MM.1S (cell line): ENCODE measurements at regions not wholly inside any gene's neighbourhood (a gene's known extent, or its start where the extent isn't known, plus 50 kb on each side); places are given as distances from the start of the nearest gene placed in this dataset.

Experiments
- DNase-seq: peaks from one replicate; pipeline ENCODE4 v3.0.0-alpha.2; 2015
- H2AFZ ChIP-seq: fragments of 300-600 bp; sonication (generic); 2 replicates; pipeline ENCODE4 v1.6.0; 2016; ENCODE audit warnings: antibody characterized with exemption, low read length
- H3F3A ChIP-seq: fragments of 300-600 bp; sonication (generic); 2 replicates; pipeline ENCODE4 v1.6.1; 2016; ENCODE audit warnings: mild to moderate bottlenecking, antibody characterized with exemption, low read length, moderate library complexity, mixed read lengths; ENCODE audit not compliant: insufficient read depth
- H3K27ac ChIP-seq: fragments of 300-600 bp; sonication (generic); 2 replicates; pipeline ENCODE4 v1.5.1; 2016; ENCODE audit warnings: mild to moderate bottlenecking, low read length
- H3K27me3 ChIP-seq: fragments of 300-600 bp; sonication (generic); replicated peaks from 2 replicates; pipeline ENCODE4 v1.6.0; 2016; ENCODE audit warnings: low read length; ENCODE audit not compliant: insufficient read depth
- H3K36me3 ChIP-seq: fragments of 300-600 bp; sonication (generic); replicated peaks from 2 replicates; pipeline ENCODE4 v1.6.1; 2016; ENCODE audit warnings: mild to moderate bottlenecking, low read length, mixed read lengths; ENCODE audit not compliant: insufficient read depth
- H3K4me1 ChIP-seq: fragments of 300-600 bp; sonication (generic); 2 replicates; pipeline ENCODE4 v1.6.1; 2016; ENCODE audit warnings: low read length, mixed read lengths
- H3K4me2 ChIP-seq: fragments of 300-600 bp; sonication (generic); 2 replicates; pipeline ENCODE4 v1.6.0; 2016; ENCODE audit warnings: low read depth, low read length
- H3K4me3 ChIP-seq: fragments of 300-600 bp; sonication (generic); 2 replicates; pipeline ENCODE4 v1.5.1; 2016; ENCODE audit warnings: low read length, mixed read lengths
- H3K79me2 ChIP-seq: fragments of 300-600 bp; sonication (generic); 2 replicates; pipeline ENCODE4 v1.6.1; 2016; ENCODE audit warnings: mixed run types, low read length, mixed read lengths
- H3K9ac ChIP-seq: fragments of 300-600 bp; sonication (generic); 2 replicates; pipeline ENCODE4 v1.6.1; 2016; ENCODE audit warnings: low read length, mixed read lengths
- H3K9me2 ChIP-seq: fragments of 300-600 bp; sonication (generic); replicated peaks from 2 replicates; pipeline ENCODE4 v1.6.1; 2016; ENCODE audit warnings: mild to moderate bottlenecking, low read length, mixed read lengths; ENCODE audit not compliant: insufficient read depth
- H3K9me3 ChIP-seq: fragments of 300-600 bp; sonication (generic); replicated peaks from 2 replicates; pipeline ENCODE4 v1.6.1; 2016; ENCODE audit warnings: mild to moderate bottlenecking, low read length, mixed read lengths; ENCODE audit not compliant: insufficient read depth
- H4K20me1 ChIP-seq: fragments of 300-600 bp; sonication (generic); 2 replicates; pipeline ENCODE4 v1.6.1; 2016; ENCODE audit warnings: mild to moderate bottlenecking, low read length, moderate library complexity, mixed read lengths; ENCODE audit not compliant: insufficient read depth
- CTCF ChIP-seq: fragments of 300-600 bp; sonication (generic); IDR thresholded peaks from 2 replicates; pipeline ENCODE4 v1.5.1; 2016; ENCODE audit warnings: antibody characterized with exemption, low read length, mixed read lengths
- EZH2 ChIP-seq: fragments of 300-600 bp; sonication (generic); optimal IDR thresholded peaks from 2 replicates; pipeline ENCODE3; 2017; ENCODE audit warnings: low read depth, mild to moderate bottlenecking, antibody characterized with exemption, low read length, mixed read lengths
- EZH2phosphoT487 ChIP-seq: fragments of 300-600 bp; sonication (generic); IDR thresholded peaks from 2 replicates; pipeline ENCODE4 v1.6.1; 2018; ENCODE audit warnings: antibody characterized with exemption, low read length

- H3K9ac ChIP-seq, result no peak overlapping the region
- no peak for DNase-seq
- H3K4me3 ChIP-seq, result no peak overlapping the region
- no peaks in the 10 kb centered on the region for H3K27me3 ChIP-seq
- no peak overlapping the region for H2AFZ ChIP-seq
- no peaks in the 10 kb centered on the region for H3K9me2 ChIP-seq
- H3F3A ChIP-seq, result no peaks in the 10 kb centered on the region
- no peak overlapping the region for H3K27ac ChIP-seq
- no peaks in the 10 kb centered on the region for H3K36me3 ChIP-seq
- no peaks in the 10 kb centered on the region for H4K20me1 ChIP-seq
- no peak overlapping the region for H3K4me2 ChIP-seq
- no peaks in the 10 kb centered on the region for H3K9me3 ChIP-seq
- no peaks in the 10 kb centered on the region for H3K79me2 ChIP-seq
- no peak for TF ChIP-seq EZH2
- no peak for TF ChIP-seq CTCF
- no peak for TF ChIP-seq EZH2phosphoT487
- H3K4me1 ChIP-seq, result no peaks in the 10 kb centered on the region
These were observed 121.5 kb upstream of the SATB1 start for GRCh38 chr3:18546632-18547031.

GRCh38 chr3:18544146-18544545 is 119.0 kb upstream of the SATB1 start:
- Histone ChIP-seq H3K4me1 (no peaks in the 10 kb centered on the region), H3F3A (no peaks in the 10 kb centered on the region), H3K9me2 (no peaks in the 10 kb centered on the region), H3K27me3 (no peaks in the 10 kb centered on the region), H3K9ac (no peak overlapping the region), H4K20me1 (no peaks in the 10 kb centered on the region), H3K27ac (no peak overlapping the region), H3K36me3 (no peaks in the 10 kb centered on the region), H3K4me2 (no peak overlapping the region), H3K4me3 (no peak overlapping the region), H3K79me2 (no peaks in the 10 kb centered on the region), H3K9me3 (no peaks in the 10 kb centered on the region), H2AFZ (no peak overlapping the region)
- DNase-seq, result no peak
- TF ChIP-seq CTCF (no peak), EZH2phosphoT487 (no peak), EZH2 (no peak)

GRCh38 chr3:18538463-18539230 is 113.5 kb upstream of the SATB1 start:
- no peak for TF ChIP-seq CTCF
- TF ChIP-seq EZH2phosphoT487, result no peak
- no peak for TF ChIP-seq EZH2

More at GRCh38 chr3:18538463-18539230, 113.5 kb upstream of the SATB1 start:
- Histone ChIP-seq H3K4me1 (no peaks in the 10 kb centered on the region), H2AFZ (no peak overlapping the region), H3K4me2 (no peak overlapping the region), H3K9me3 (no peaks in the 10 kb centered on the region), H3K9ac (no peak overlapping the region), H3K4me3 (no peak overlapping the region), H3K9me2 (no peaks in the 10 kb centered on the region), H3K27ac (no peak overlapping the region), H3F3A (no peaks in the 10 kb centered on the region), H4K20me1 (no peaks in the 10 kb centered on the region), H3K79me2 (no peaks in the 10 kb centered on the region), H3K27me3 (no peaks in the 10 kb centered on the region), H3K36me3 (no peaks in the 10 kb centered on the region)
- DNase-seq, result no peak
